ENCODE measurements at regions not wholly inside any gene's neighbourhood (a gene's known extent, or its start where the extent isn't known, plus 50 kb on each side); places are given as distances from the start of the nearest gene placed in this dataset.

- POLR2A ChIA-PET (ENCODE audit: unreplicated experiment), result no interaction called here
- Histone ChIP-seq H3K79me2 (ENCODE audit: low read depth) (no peaks in the 10 kb centered on the region), H3K4me2 (no peak overlapping the region), H3F3A (ENCODE audit: insufficient read depth, low read depth) (no peaks in the 10 kb centered on the region), H3K4me1 (replicated peaks; ENCODE audit: insufficient read depth) (no peaks in the 10 kb centered on the region), H3K27ac (no peak overlapping the region), H4K20me1 (ENCODE audit: insufficient read depth) (no peaks in the 10 kb centered on the region), H2AFZ (no peak overlapping the region), H3K9me3 (ENCODE audit: insufficient read depth, low read depth) (no peaks in the 10 kb centered on the region), H3K4me3 (no peak overlapping the region), H3K27me3 (ENCODE audit: insufficient read depth, low read depth) (peaks cover 69% of the 10 kb centered on the region), H3K9me2 (ENCODE audit: insufficient read depth) (no peaks in the 10 kb centered on the region), H3K36me3 (ENCODE audit: low read depth) (no peaks in the 10 kb centered on the region)
- CTCF ChIA-PET, result no interaction called here
- BruUV-seq (replicated peaks), result no TSS peak
- intact Hi-C loops (cut with micrococcal nuclease; ENCODE audit: unreplicated experiment), result no loop called here
- no peak for DNase-seq
- TF ChIP-seq CTCF (conservative IDR thresholded peaks at IDR 0.05), result no peak
Observed at GRCh38 chr17:77887110-77887463, 71.4 kb upstream of the TNRC6C start.

GRCh38 chr17:77887464-77888241, 70.8 kb upstream of the TNRC6C start:
- no peaks in the 10 kb centered on the region for H3K79me2 ChIP-seq (ENCODE audit: low read depth)
- no peaks in the 10 kb centered on the region for H4K20me1 ChIP-seq (ENCODE audit: insufficient read depth)
- DNase-seq, result no peak
- H3K4me2 ChIP-seq, result no peak overlapping the region
- no peak overlapping the region for H3K4me3 ChIP-seq
- no peak overlapping the region for H3K27ac ChIP-seq
- no peak overlapping the region for H2AFZ ChIP-seq
- H3F3A ChIP-seq (ENCODE audit: insufficient read depth, low read depth), result no peaks in the 10 kb centered on the region
- intact Hi-C loops (cut with micrococcal nuclease; ENCODE audit: unreplicated experiment), result no loop called here
- no peak for TF ChIP-seq EZH2 (IDR thresholded peaks at IDR 0.05; ENCODE audit: low read depth)
- no peak for TF ChIP-seq CTCF (conservative IDR thresholded peaks at IDR 0.05)
- no peaks in the 10 kb centered on the region for H3K9me2 ChIP-seq (ENCODE audit: insufficient read depth)
- POLR2A ChIA-PET (ENCODE audit: unreplicated experiment), result interaction anchor here (0.5 kb wide), 1 partner anchor 632 kb away, joined by 3 read pairs; no protein-coding TSS in a partner anchor
- H3K4me1 ChIP-seq (replicated peaks; ENCODE audit: insufficient read depth), result no peaks in the 10 kb centered on the region
- BruUV-seq (replicated peaks), result no TSS peak
- CTCF ChIA-PET, result no interaction called here
- H3K36me3 ChIP-seq (ENCODE audit: low read depth), result no peaks in the 10 kb centered on the region
- peaks cover 72% of the 10 kb centered on the region for H3K27me3 ChIP-seq (ENCODE audit: insufficient read depth, low read depth)
- no peaks in the 10 kb centered on the region for H3K9me3 ChIP-seq (ENCODE audit: insufficient read depth, low read depth)

- Histone ChIP-seq H3K9me3 (ENCODE audit: insufficient read depth, low read depth) (no peaks in the 10 kb centered on the region), H2AFZ (no peak overlapping the region), H3K36me3 (ENCODE audit: low read depth) (no peaks in the 10 kb centered on the region), H3F3A (ENCODE audit: insufficient read depth, low read depth) (no peaks in the 10 kb centered on the region), H3K27ac (no peak overlapping the region), H4K20me1 (ENCODE audit: insufficient read depth) (no peaks in the 10 kb centered on the region), H3K27me3 (ENCODE audit: insufficient read depth, low read depth) (peaks cover 73% of the 10 kb centered on the region), H3K4me2 (no peak overlapping the region), H3K79me2 (ENCODE audit: low read depth) (no peaks in the 10 kb centered on the region), H3K9me2 (ENCODE audit: insufficient read depth) (no peaks in the 10 kb centered on the region), H3K4me3 (no peak overlapping the region), H3K4me1 (replicated peaks; ENCODE audit: insufficient read depth) (no peaks in the 10 kb centered on the region)
- no peak for DNase-seq
- ChIA-PET POLR2A (ENCODE audit: unreplicated experiment) (interaction anchor here (0.5 kb wide), 1 partner anchor 633 kb away, joined by 3 read pairs; no protein-coding TSS in a partner anchor), CTCF (no interaction called here)
- intact Hi-C loops (cut with micrococcal nuclease; ENCODE audit: unreplicated experiment), result no loop called here
- TF ChIP-seq EZH2 (IDR thresholded peaks at IDR 0.05; ENCODE audit: low read depth) (no peak), CTCF (conservative IDR thresholded peaks at IDR 0.05) (no peak)
- BruUV-seq (replicated peaks), result no TSS peak
Observed at GRCh38 chr17:77888242-77889134, 70.0 kb upstream of the TNRC6C start.
